Upper lobe of left lung (tissue), 6 donors: ENCODE measurements at regions not wholly inside any gene's neighbourhood (a gene's known extent, or its start where the extent isn't known, plus 50 kb on each side); places are given as distances from the start of the nearest gene placed in this dataset.
"Not testable (repeated sequence)": the region's sequence is repeated elsewhere in the genome, so short reads cannot be mapped to it uniquely, and the experiment has no call there.

Experiments
- ATAC-seq, 2 donors: fragments of 200-7000 bp; cut with Tn5 transposase; one replicate each; pipeline ENCODE4 v1.9.1; 2022; ENCODE audit warnings: mild to moderate bottlenecking in 2 of 2, moderate library complexity in 2 of 2; ENCODE audit not compliant: low FRiP score in 2 of 2
- DNase-seq, 2 donors: peaks; one replicate each; pipeline ENCODE4 v3.0.0-alpha.2; 2019 to 2020
- H3K27ac ChIP-seq, 4 donors: fragments of 200-600 bp; sonication (generic); one replicate each; pipeline ENCODE4 v1.5.1; 2016 to 2019
- H3K27me3 ChIP-seq, 4 donors: fragments of 200-600 bp; sonication (generic); one replicate each; pipeline ENCODE4 v1.5.1; 2017 to 2019
- H3K36me3 ChIP-seq, 4 donors: fragments of 200-600 bp; sonication (generic); one replicate each; pipeline ENCODE4 v1.5.1; 2016 to 2019
- H3K4me1 ChIP-seq, 4 donors: fragments of 200-600 bp; sonication (generic); one replicate each; pipeline ENCODE4 v1.5.1; 2018 to 2019
- H3K4me3 ChIP-seq, 4 donors: fragments of 200-600 bp; sonication (generic); one replicate each; pipeline ENCODE4 v1.5.1; 2017 to 2019; ENCODE audit warnings: mild to moderate bottlenecking in 2 of 4, moderate library complexity in 1 of 4
- H3K9me3 ChIP-seq, 4 donors: fragments of 200-600 bp; sonication (generic); one replicate each; pipeline ENCODE4 v1.5.1; 2018 to 2019
- EP300 ChIP-seq, 4 donors: sonication (generic); formaldehyde crosslinking; IDR thresholded peaks; one replicate each; pipeline ENCODE4 v1.5.1; 2017; ENCODE audit warnings: antibody characterized with exemption in 4 of 4, control low read depth in 2 of 4
- POLR2A ChIP-seq, 4 donors: fragments of 450-650 bp; IDR thresholded peaks; one replicate each; pipeline ENCODE4 v1.5.1; 2016 to 2017; ENCODE audit warnings: antibody characterized with exemption in 4 of 4, mild to moderate bottlenecking in 2 of 4
- POLR2AphosphoS5 ChIP-seq, 2 donors: sonication (generic); formaldehyde crosslinking; IDR thresholded peaks; one replicate each; pipeline ENCODE4 v1.5.1; 2017; ENCODE audit warnings: antibody characterized with exemption in 2 of 2
- WGBS, 2 donors: methylation state at CpG; one replicate each; pipeline ENCODE4 v1.1.5; 2017 to 2018; 5-methylcytosine and 5-hydroxymethylcytosine counted together
- TF ChIP-seq, protein P1 (sequence below), 6 experiments: fragments of 450-650 bp in 4 of 6; fragments of 200-600 bp in 2 of 6; sonication (generic) in 2 of 6; IDR thresholded peaks; one replicate each; pipeline ENCODE4 v1.5.1; 2016 to 2019; ENCODE audit warnings: antibody characterized with exemption in 6 of 6
- donor health status: DM: no; HTN: no; CAD: no; lungs with moderate emphysema.
- donor health status: DM: no; HTN: yes; CAD: no; lungs with severe emphysema.

DNA sequence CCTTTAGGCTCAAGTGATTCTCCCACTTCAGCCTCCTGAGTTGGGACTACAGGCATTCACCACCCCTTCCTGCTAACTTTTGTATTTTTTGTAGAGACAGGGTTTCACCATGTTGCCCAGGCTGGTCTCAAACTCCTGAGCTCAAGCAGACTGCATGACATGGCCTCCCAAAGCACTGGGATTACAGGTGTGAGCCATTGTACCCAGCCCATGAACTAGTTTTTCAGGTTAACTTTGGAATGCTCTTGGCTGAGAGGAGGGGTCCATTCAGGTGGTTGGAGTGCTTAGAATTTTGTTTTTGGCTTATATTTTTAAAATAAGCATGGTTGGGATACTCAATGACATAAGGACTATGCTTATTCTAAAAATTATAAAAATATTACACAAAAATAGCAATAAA lies 355.7 kb upstream of the MAGEB16 start:
- ATAC-seq (no peak), DNase-seq (no peak)
- Histone ChIP-seq H3K27ac (no peak overlapping the region), H3K27me3 (no peaks in the 10 kb centered on the region), H3K9me3 (no peaks in the 10 kb centered on the region), H3K36me3 (no peaks in the 10 kb centered on the region), H3K4me1 (no peaks in the 10 kb centered on the region), H3K4me3 (no peak overlapping the region)
- TF ChIP-seq POLR2AphosphoS5 (IDR thresholded peaks at IDR 0.05) (no peak), POLR2A (IDR thresholded peaks at IDR 0.05) (no peak), EP300 (IDR thresholded peaks at IDR 0.05) (no peak)
- TF ChIP-seq, protein P1, sequence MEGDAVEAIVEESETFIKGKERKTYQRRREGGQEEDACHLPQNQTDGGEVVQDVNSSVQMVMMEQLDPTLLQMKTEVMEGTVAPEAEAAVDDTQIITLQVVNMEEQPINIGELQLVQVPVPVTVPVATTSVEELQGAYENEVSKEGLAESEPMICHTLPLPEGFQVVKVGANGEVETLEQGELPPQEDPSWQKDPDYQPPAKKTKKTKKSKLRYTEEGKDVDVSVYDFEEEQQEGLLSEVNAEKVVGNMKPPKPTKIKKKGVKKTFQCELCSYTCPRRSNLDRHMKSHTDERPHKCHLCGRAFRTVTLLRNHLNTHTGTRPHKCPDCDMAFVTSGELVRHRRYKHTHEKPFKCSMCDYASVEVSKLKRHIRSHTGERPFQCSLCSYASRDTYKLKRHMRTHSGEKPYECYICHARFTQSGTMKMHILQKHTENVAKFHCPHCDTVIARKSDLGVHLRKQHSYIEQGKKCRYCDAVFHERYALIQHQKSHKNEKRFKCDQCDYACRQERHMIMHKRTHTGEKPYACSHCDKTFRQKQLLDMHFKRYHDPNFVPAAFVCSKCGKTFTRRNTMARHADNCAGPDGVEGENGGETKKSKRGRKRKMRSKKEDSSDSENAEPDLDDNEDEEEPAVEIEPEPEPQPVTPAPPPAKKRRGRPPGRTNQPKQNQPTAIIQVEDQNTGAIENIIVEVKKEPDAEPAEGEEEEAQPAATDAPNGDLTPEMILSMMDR (IDR thresholded peaks at IDR 0.05), result no peak

DNA sequence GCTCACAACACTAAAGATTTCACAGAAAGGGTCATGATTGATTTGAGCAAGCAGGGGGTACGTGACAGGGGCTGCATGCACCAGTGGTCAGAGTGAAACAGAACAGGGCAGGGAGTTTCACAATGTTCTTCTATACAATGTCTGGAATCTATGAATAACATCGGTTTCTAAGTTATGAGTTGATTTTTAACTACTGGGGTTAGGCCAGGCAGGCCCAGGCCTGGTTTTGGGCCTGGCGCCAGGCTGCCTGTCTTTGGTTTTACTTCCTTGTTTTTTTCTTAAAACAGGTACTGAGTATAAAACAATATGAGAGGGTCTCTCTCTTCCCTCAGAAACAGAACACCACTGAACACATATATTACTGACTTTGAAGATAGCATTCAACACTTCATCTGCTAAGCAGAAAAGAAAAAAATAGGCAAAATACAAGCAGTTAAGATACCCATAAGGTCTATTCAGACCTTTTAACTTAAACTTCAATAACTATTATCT lies 355.0 kb upstream of the MAGEB16 start:
- not testable (repeated sequence) for H3K4me1 ChIP-seq, H3K9me3 ChIP-seq, ATAC-seq, H3K27ac ChIP-seq, H3K36me3 ChIP-seq, H3K27me3 ChIP-seq, H3K4me3 ChIP-seq
- WGBS, 2 donors, result 39 to 50% methylated on average over 2 to 3 of the region's 3 CpGs
- peak; percentile 30 to 47 for DNase-seq

DNA sequence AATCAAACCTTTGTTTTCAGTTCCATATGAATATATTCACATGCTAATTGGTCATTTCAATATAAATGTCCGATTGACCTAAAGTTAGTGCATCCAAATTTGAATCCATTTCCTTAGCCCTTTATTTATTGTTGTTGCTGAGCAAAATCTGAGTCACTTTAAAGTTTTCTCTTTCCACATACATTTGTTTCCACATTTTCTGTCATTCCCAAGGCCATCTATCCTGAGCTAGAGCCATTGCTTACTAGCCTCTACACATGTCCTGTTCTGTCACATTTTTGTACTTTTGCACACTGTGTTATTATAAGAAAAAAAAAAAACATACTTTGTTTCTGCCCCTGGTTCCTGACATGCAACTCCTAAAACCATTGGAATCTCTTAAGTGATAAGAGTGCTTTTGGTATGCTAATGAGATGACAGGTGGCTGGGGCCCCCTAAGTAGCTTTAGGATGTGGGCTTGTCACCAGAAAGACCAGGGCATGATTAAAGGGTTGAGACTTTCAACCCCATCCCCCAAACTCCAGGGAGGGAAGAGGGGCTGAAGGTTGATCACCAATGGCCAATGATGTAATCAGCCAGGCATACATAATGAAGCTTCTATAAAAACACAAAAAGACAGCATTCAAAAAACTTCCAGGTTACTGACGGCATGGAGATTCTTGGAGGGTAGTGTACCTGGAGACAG lies 353.3 kb upstream of the MAGEB16 start:
- no peak for ATAC-seq

DNA sequence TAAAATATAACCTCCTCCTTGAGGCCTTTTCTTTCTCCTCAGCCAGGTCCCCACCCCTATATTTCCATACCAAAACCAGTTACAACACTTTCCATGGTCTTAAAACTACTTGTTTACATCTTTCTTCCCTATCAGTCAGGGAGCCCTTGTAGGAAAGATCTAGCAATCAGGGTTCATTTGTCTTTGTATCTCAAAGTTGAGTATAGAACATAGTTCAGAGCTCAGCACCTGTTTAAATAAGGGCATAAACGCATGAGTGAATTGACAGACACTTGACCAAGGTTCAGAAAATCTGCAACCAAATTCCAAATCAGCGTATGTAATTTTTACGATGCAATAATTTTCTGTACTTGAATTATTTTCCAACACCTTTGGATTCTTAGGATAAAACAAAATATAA lies 352.2 kb upstream of the MAGEB16 start:
- Histone ChIP-seq H3K4me3 (no peak overlapping the region), H3K27me3 (no peaks in the 10 kb centered on the region), H3K36me3 (no peaks in the 10 kb centered on the region), H3K4me1 (no peaks in the 10 kb centered on the region), H3K9me3 (no peaks in the 10 kb centered on the region), H3K27ac (no peak overlapping the region)
- TF ChIP-seq POLR2AphosphoS5 (IDR thresholded peaks at IDR 0.05) (no peak), EP300 (IDR thresholded peaks at IDR 0.05) (no peak), POLR2A (IDR thresholded peaks at IDR 0.05) (no peak)
- TF ChIP-seq, protein P1 (IDR thresholded peaks at IDR 0.05), result no peak
- WGBS, 2 donors, result 89 to 95% methylated on average over 3 of the region's 3 CpGs
- DNase-seq (no peak), ATAC-seq (no peak)

More for the DNA sequence above, 353.3 kb upstream of the MAGEB16 start:
- no peak overlapping the region for H3K27ac ChIP-seq
- H3K4me1 ChIP-seq, result no peaks in the 10 kb centered on the region
- no peaks in the 10 kb centered on the region for H3K27me3 ChIP-seq
- H3K4me3 ChIP-seq, result no peak overlapping the region
- H3K36me3 ChIP-seq, result no peaks in the 10 kb centered on the region
- no peaks in the 10 kb centered on the region for H3K9me3 ChIP-seq
- no peak for DNase-seq
- 82 to 85% methylated on average over 2 of the region's 2 CpGs for WGBS, 2 donors
- TF ChIP-seq, protein P1 (IDR thresholded peaks at IDR 0.05), result no peak
- TF ChIP-seq EP300 (IDR thresholded peaks at IDR 0.05) (no peak), POLR2AphosphoS5 (IDR thresholded peaks at IDR 0.05) (no peak), POLR2A (IDR thresholded peaks at IDR 0.05) (no peak)

DNA sequence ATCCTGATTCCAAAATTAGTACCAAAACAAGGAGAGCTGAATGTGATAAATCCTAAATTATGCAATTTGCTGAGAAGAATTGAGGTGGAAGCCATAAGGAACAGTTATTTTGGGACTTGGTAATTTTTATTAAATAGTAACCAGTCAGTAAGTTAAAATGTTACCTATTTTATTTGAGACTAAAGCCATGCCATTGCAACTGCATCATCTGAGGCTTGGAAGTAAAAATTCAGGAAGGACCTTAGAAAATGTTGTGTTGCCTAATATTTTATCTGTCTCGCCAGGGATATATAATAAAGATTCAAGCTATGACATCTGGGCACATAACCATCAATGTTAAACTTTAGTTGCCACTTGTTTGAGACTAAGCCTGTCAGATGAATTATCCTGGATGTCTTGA lies 341.3 kb upstream of the MAGEB16 start:
- no peak overlapping the region for H3K27ac ChIP-seq
- no peaks in the 10 kb centered on the region for H3K27me3 ChIP-seq
- ATAC-seq (no peak), DNase-seq (no peak)
- no peaks in the 10 kb centered on the region for H3K4me1 ChIP-seq
- H3K36me3 ChIP-seq, result no peaks in the 10 kb centered on the region
- no peaks in the 10 kb centered on the region for H3K9me3 ChIP-seq
- H3K4me3 ChIP-seq, result no peak overlapping the region
- TF ChIP-seq POLR2AphosphoS5 (IDR thresholded peaks at IDR 0.05) (no peak), POLR2A (IDR thresholded peaks at IDR 0.05) (no peak), EP300 (IDR thresholded peaks at IDR 0.05) (no peak)
- TF ChIP-seq, protein P1 (IDR thresholded peaks at IDR 0.05), result no peak
- WGBS, 2 donors, result 86 to 100% methylated on average over 1 of the region's 1 CpG
